ENCODE measurements at regions not wholly inside any gene's neighbourhood (a gene's known extent, or its start where the extent isn't known, plus 50 kb on each side); places are given as distances from the start of the nearest gene placed in this dataset.

GRCh38 chr15:77846986-77847385 is 214.3 kb upstream of the LINGO1 start:
- TF ChIP-seq, protein P1, sequence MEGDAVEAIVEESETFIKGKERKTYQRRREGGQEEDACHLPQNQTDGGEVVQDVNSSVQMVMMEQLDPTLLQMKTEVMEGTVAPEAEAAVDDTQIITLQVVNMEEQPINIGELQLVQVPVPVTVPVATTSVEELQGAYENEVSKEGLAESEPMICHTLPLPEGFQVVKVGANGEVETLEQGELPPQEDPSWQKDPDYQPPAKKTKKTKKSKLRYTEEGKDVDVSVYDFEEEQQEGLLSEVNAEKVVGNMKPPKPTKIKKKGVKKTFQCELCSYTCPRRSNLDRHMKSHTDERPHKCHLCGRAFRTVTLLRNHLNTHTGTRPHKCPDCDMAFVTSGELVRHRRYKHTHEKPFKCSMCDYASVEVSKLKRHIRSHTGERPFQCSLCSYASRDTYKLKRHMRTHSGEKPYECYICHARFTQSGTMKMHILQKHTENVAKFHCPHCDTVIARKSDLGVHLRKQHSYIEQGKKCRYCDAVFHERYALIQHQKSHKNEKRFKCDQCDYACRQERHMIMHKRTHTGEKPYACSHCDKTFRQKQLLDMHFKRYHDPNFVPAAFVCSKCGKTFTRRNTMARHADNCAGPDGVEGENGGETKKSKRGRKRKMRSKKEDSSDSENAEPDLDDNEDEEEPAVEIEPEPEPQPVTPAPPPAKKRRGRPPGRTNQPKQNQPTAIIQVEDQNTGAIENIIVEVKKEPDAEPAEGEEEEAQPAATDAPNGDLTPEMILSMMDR (IDR thresholded peaks at IDR 0.05; ENCODE audit: borderline replicate concordance, insufficient read depth, low read depth, low read length), result no peak
- H3K4me3 ChIP-seq (ENCODE audit: low read depth, low read length), result no peak overlapping the region

- TF ChIP-seq, protein P1 (IDR thresholded peaks at IDR 0.05; ENCODE audit: borderline replicate concordance, insufficient read depth, low read depth, low read length), result no peak
- H3K4me3 ChIP-seq (ENCODE audit: low read depth, low read length), result no peak overlapping the region
Measured at GRCh38 chr15:77846360-77846759, 213.6 kb upstream of the LINGO1 start.

DNA sequence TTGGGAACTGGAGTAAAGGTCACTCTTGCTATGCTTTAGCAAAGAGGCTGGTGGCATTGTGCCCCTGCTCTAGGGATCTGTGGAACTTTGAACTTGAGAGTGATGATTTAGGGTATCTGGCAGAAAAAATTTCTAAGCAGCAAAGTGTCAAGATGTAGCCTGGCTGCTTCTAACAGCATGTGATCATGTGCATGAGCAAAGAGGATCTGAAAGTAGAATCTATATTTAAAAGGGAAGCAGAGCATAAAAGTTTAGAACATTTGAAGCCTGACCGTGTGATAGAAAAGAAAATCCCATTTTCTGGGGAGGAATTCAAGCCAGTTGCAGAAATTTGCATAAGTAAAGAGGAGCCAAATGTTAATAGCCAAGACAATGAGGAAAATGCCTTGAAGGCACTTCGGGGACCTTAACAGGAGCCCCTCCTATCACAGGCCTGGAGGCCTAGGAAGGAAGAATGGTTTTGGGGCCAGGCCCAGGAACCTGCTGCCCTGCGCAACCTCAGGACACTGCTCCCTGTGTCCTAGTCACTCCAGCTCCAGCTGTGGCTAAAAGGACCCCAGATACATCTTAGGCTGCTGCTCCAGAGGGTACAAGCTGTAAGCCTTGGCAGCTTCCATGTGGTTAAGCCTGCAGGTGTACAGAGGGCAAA is 212.2 kb upstream of the LINGO1 start:
- no peak overlapping the region for H3K4me3 ChIP-seq (ENCODE audit: low read depth, low read length)
- TF ChIP-seq, protein P1 (IDR thresholded peaks at IDR 0.05; ENCODE audit: borderline replicate concordance, insufficient read depth, low read depth, low read length), result no peak

DNA sequence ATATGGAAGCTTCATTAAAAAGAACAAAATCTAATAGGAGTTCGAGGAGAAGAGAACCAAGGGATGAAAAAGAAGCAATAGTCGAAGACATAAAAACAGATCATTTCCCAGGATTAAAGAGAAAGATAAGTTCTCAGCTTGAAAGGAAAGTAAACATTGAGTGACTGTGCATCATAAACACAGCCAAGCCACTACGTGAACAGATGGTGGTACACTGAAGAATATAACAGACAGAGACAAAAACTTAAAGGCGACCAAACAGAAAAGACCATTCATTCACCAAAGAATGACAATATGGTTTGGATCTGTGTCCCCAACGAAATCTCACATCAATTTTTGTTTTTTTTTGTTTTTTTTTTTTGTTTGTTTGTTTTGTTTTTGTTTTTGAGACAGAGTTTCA is 210.8 kb upstream of the LINGO1 start:
- TF ChIP-seq, protein P1 (IDR thresholded peaks at IDR 0.05; ENCODE audit: borderline replicate concordance, insufficient read depth, low read depth, low read length), result no peak
- no peak overlapping the region for H3K4me3 ChIP-seq (ENCODE audit: low read depth, low read length)

- H3K4me3 ChIP-seq (ENCODE audit: low read depth, low read length), result no peak overlapping the region
- TF ChIP-seq, protein P1 (IDR thresholded peaks at IDR 0.05; ENCODE audit: borderline replicate concordance, insufficient read depth, low read depth, low read length), result no peak
Measured at GRCh38 chr15:77840991-77841775, 208.5 kb upstream of the LINGO1 start.

DNA sequence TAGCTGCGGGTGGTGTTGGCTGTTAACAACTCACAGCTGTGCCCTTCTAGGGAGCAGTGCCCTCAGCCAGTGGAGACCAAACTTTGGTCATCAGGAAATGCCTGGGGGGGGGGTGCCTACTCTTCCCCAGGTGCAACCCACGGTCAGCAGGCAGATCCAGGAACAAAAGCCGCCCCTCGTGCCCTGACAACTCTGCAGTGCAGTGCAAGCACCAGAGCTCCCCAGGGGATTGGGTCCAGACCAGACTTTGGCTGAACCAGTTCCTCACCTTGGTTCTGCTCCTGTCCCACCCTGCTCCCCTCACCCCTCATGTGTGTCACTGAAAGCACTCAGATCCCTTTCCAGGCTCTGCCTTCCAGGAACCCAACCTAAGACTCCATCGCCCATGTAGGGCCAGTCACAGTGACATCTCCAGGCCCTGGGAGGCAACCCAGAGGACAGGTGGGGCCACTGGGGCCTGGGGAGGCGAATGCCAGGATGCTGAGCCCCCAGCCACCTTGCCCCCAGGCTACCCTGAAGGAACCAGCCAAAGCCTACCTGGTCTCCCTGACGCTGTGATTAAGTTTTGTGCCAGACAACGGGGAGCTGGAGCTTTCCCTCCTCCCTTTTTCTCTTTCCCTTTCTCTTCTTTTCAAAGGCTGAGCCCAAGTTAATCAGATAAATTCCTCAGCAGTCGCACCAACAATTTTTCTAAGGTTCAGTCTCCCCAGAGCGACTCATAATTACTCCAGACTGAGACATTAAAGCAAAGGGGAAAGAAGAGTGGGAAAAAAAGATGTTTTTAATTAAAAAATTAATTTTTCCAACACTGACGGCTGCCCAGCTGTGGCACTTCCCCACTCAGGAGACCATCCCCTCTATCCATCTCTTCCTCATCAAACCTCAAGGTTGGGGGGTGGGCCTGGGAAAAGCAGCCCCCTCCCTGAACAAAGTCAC is 207.5 kb upstream of the LINGO1 start:
- H3K4me3 ChIP-seq (ENCODE audit: low read depth, low read length), result no peak overlapping the region
- TF ChIP-seq, protein P1 (IDR thresholded peaks at IDR 0.05; ENCODE audit: borderline replicate concordance, insufficient read depth, low read depth, low read length), result no peak
